Chondrocyte (in vitro differentiated cells): ENCODE measurements at regions not wholly inside any gene's neighbourhood (a gene's known extent, or its start where the extent isn't known, plus 50 kb on each side); places are given as distances from the start of the nearest gene placed in this dataset.

Source experiments
- DNase-seq: peaks from one replicate; pipeline ENCODE4 v3.0.0; 2021; ENCODE audit warnings: mixed read lengths, low spot score
- H3K27ac Mint-ChIP-seq: one replicate; pipeline ENCODE4 v1.8.0; 2021; ENCODE audit warnings: mild to moderate bottlenecking, moderate library complexity, mixed read lengths; ENCODE audit not compliant: unreplicated experiment
- H3K27me3 Mint-ChIP-seq: 2 replicates; pipeline ENCODE4 v1.8.0; 2021; ENCODE audit warnings: low read depth, mixed read lengths
- H3K36me3 Mint-ChIP-seq: 2 replicates; pipeline ENCODE4 v1.8.0; 2021; ENCODE audit warnings: low read depth, mixed read lengths
- H3K4me1 Mint-ChIP-seq: 2 replicates; pipeline ENCODE4 v1.8.0; 2021; ENCODE audit warnings: low read depth, mild to moderate bottlenecking, mixed read lengths
- H3K4me3 Mint-ChIP-seq: one replicate; pipeline ENCODE4 v1.8.0; 2021; ENCODE audit warnings: mild to moderate bottlenecking, moderate library complexity, mixed read lengths; ENCODE audit not compliant: unreplicated experiment
- H3K9me3 Mint-ChIP-seq: 2 replicates; pipeline ENCODE4 v1.8.0; 2021; ENCODE audit warnings: low read depth, mixed read lengths
- CTCF ChIP-seq: fragments of 200-600 bp; sonication (generic); IDR thresholded peaks from 2 replicates; pipeline ENCODE4 v1.5.0; 2021; ENCODE audit warnings: antibody characterized with exemption, mild to moderate bottlenecking, moderate library complexity

GRCh38 chr11:30749268-30749667 is 163.1 kb upstream of the MPPED2 start:
- no peaks in the 10 kb centered on the region for H3K4me1 Mint-ChIP-seq
- no peak for DNase-seq
- no peaks in the 10 kb centered on the region for H3K36me3 Mint-ChIP-seq
- no peak overlapping the region for H3K27ac Mint-ChIP-seq
- H3K9me3 Mint-ChIP-seq, result peaks cover 6% of the 10 kb centered on the region
- no peak overlapping the region for H3K4me3 Mint-ChIP-seq
- peaks cover 15% of the 10 kb centered on the region for H3K27me3 Mint-ChIP-seq
- no peak for TF ChIP-seq CTCF

- TF ChIP-seq CTCF, result no peak
- peaks cover 2% of the 10 kb centered on the region for H3K27me3 Mint-ChIP-seq
- H3K27ac Mint-ChIP-seq, result no peak overlapping the region
- H3K4me3 Mint-ChIP-seq, result no peak overlapping the region
- DNase-seq, result no peak
- H3K4me1 Mint-ChIP-seq, result no peaks in the 10 kb centered on the region
- peaks cover 6% of the 10 kb centered on the region for H3K9me3 Mint-ChIP-seq
- H3K36me3 Mint-ChIP-seq, result no peaks in the 10 kb centered on the region
These were observed 154.9 kb upstream of the MPPED2 start for GRCh38 chr11:30741039-30741550.

GRCh38 chr11:30740091-30740490 is 153.9 kb upstream of the MPPED2 start:
- Mint-ChIP-seq H3K4me1 (no peaks in the 10 kb centered on the region), H3K36me3 (no peaks in the 10 kb centered on the region), H3K4me3 (no peak overlapping the region), H3K9me3 (peaks cover 6% of the 10 kb centered on the region), H3K27ac (no peak overlapping the region), H3K27me3 (peaks cover 4% of the 10 kb centered on the region)
- DNase-seq, result no peak
- TF ChIP-seq CTCF, result no peak

DNA sequence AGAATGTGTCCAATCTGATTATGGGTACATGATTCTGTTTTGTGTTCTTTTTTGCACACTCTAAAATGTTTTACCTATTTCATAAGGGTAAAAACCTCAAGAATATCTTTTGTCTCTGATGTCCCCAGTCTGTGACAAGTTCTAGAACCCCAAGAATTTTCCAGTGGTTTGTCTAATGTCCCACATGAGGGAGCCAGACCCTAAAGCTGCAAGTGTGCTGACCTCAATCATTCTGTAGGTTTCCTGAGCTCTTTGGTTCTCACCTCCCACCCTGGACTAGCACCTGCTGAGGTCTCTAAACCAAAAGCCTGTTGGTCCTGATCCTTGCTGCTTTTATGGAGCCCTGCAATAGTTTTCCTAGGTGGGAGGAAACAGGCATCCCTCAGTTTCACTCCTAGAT is 149.8 kb upstream of the MPPED2 start:
- Mint-ChIP-seq H3K9me3 (peaks cover 6% of the 10 kb centered on the region), H3K36me3 (no peaks in the 10 kb centered on the region)

GRCh38 chr11:30733748-30734147 is 147.6 kb upstream of the MPPED2 start:
- DNase-seq, result no peak
- H3K9me3 Mint-ChIP-seq, result peaks cover 4% of the 10 kb centered on the region
- H3K4me3 Mint-ChIP-seq, result no peak overlapping the region
- no peaks in the 10 kb centered on the region for H3K4me1 Mint-ChIP-seq
- H3K36me3 Mint-ChIP-seq, result no peaks in the 10 kb centered on the region
- peaks cover 18% of the 10 kb centered on the region for H3K27me3 Mint-ChIP-seq
- no peak overlapping the region for H3K27ac Mint-ChIP-seq
- no peak for TF ChIP-seq CTCF

More for the DNA sequence above, 149.8 kb upstream of the MPPED2 start:
- DNase-seq, result no peak
- no peak overlapping the region for H3K27ac Mint-ChIP-seq
- TF ChIP-seq CTCF, result no peak
- H3K4me1 Mint-ChIP-seq, result no peaks in the 10 kb centered on the region
- H3K4me3 Mint-ChIP-seq, result no peak overlapping the region
- peaks cover 14% of the 10 kb centered on the region for H3K27me3 Mint-ChIP-seq
